HL-60 (cell line): ENCODE measurements at regions not wholly inside any gene's neighbourhood (a gene's known extent, or its start where the extent isn't known, plus 50 kb on each side); places are given as distances from the start of the nearest gene placed in this dataset.

Source experiments
- DNase-seq, 2 experiments: peaks; one replicate each; pipeline ENCODE4 v3.0.0-alpha.2; 2010 to 2020; ENCODE audit warnings: low read depth in 1 of 2, low spot score in 1 of 2
- H3K27ac ChIP-seq: fragments of 250-450 bp; sonication (Bioruptor Pico); replicated peaks from 2 replicates; pipeline ENCODE4 v1.5.1; 2020; ENCODE audit warnings: mild to moderate bottlenecking, moderate library complexity
- H3K27me3 ChIP-seq: fragments of 250-450 bp; sonication (Bioruptor Pico); 2 replicates; pipeline ENCODE4 v1.5.1; 2021; ENCODE audit warnings: mild to moderate bottlenecking, moderate library complexity; ENCODE audit not compliant: insufficient read depth, poor library complexity, severe bottlenecking
- H3K4me3 ChIP-seq: replicated peaks from 2 replicates; pipeline ENCODE4 v1.5.1; 2011; ENCODE audit warnings: mild to moderate bottlenecking, control low read depth, low read length; ENCODE audit not compliant: insufficient read depth
- CTCF ChIP-seq: IDR thresholded peaks from one replicate; pipeline ENCODE4 v1.5.1; 2011; ENCODE audit warnings: low read length, control low read depth, inconsistent platforms; ENCODE audit not compliant: insufficient read depth
- GABPA ChIP-seq: IDR thresholded peaks from 2 replicates; pipeline ENCODE4 v1.6.1; 2012; ENCODE audit warnings: low read depth
- POLR2AphosphoS5 ChIP-seq: IDR thresholded peaks from 2 replicates; pipeline ENCODE4 v1.6.1; 2012; ENCODE audit warnings: low read depth
- REST ChIP-seq: IDR thresholded peaks from 2 replicates; pipeline ENCODE4 v1.6.1; 2012; ENCODE audit warnings: low read depth; ENCODE audit not compliant: insufficient replicate concordance
- SPI1 ChIP-seq: IDR thresholded peaks from 2 replicates; pipeline ENCODE4 v1.6.1; 2012; ENCODE audit warnings: low read depth, mild to moderate bottlenecking, borderline replicate concordance

DNA sequence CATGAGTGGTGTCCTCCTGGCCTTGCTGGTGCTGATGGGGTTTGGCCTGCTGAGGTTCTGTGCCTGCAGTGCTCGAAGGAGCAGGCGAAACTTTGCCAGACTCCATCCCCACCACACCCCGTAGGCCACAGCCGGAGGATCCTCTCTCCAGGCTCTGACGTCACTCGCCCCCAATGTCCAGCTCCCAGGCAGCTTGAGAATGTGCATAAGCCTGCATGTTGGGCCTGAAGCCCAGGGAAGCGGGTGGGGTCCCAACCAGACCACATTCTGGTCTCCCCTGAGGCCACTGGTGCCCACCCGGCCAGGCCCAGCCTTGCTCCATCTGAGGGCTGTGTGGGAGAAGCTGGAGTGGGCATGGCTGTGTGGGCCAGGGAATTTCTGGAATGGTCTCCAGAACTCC lies 109.8 kb downstream of the ASB7 start:
- Histone ChIP-seq H3K27ac (no peak overlapping the region), H3K27me3 (no peaks in the 10 kb centered on the region), H3K4me3 (no peak overlapping the region)
- no peak for TF ChIP-seq POLR2AphosphoS5
- TF ChIP-seq REST: no peak
- no peak for TF ChIP-seq GABPA
- no peak for TF ChIP-seq CTCF
- TF ChIP-seq SPI1: no peak
- no peak for DNase-seq

DNA sequence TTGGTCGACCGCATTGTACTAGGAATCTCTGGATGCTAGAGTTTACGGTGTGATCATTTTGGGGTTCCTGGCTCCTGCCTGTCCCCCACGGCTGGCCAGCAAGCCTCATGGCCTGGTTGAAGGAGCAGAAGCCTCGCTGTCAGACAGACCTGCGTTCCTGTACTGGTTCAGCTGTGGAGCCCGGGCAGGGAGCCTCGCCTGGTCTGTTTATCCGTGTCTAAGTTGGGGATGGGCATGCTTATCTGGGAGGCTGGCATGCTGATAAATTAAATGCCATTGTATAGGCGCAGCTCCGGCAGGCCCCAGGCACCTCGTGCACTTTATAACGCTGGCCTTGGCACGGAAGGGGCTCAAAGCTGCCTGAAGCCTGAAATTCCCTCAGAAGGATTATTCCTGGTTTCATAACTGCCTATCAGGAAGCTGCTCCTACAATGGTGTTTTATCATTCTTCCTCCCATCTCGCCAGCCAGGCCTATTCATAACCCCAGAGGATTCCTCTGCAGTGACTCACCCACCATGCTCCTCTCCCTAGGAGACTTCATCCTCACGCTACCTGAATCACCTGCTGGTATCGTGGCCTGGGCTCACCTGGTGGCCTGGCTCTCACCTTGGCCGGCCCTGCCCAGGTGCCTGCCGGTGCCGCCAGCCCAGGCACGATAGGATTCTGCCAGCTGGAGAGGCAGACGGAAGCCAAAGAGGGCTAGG lies 110.9 kb downstream of the ASB7 start:
- no peak overlapping the region for H3K4me3 ChIP-seq
- H3K27me3 ChIP-seq: no peaks in the 10 kb centered on the region
- H3K27ac ChIP-seq: no peak overlapping the region
- DNase-seq: no peak
- TF ChIP-seq SPI1 (no peak), POLR2AphosphoS5 (no peak), REST (no peak), GABPA (no peak), CTCF (no peak)

- no peaks in the 10 kb centered on the region for H3K27me3 ChIP-seq
- no peak for DNase-seq
- no peak for TF ChIP-seq POLR2AphosphoS5
- TF ChIP-seq CTCF: no peak
- TF ChIP-seq REST: no peak
- TF ChIP-seq SPI1: no peak
- TF ChIP-seq GABPA: no peak
- H3K4me3 ChIP-seq: no peak overlapping the region
- no peak overlapping the region for H3K27ac ChIP-seq
These were observed 111.8 kb downstream of the ASB7 start for GRCh38 chr15:100714034-100714748.
